Heart left ventricle (tissue), 13 donors: ENCODE measurements at regions not wholly inside any gene's neighbourhood (a gene's known extent, or its start where the extent isn't known, plus 50 kb on each side); places are given as distances from the start of the nearest gene placed in this dataset.

Experiments
- POLR2A ChIP-seq, 2 donors: fragments of 450-650 bp; IDR thresholded peaks; one replicate each; pipeline ENCODE4 v1.6.1; 2017; ENCODE audit warnings: antibody characterized with exemption in 2 of 2, mild to moderate bottlenecking in 2 of 2, moderate library complexity in 2 of 2
- TF ChIP-seq, protein P1 (sequence below), 12 donors: fragments of 200-600 bp; sonication (generic) in 4 of 12; IDR thresholded peaks; one replicate each; pipeline versions ENCODE4 v1.5.0 to v1.8.0; 2018 to 2022; ENCODE audit warnings: antibody characterized with exemption in 12 of 12, mild to moderate bottlenecking in 5 of 12
- donor health status: ischemic (EF 13 %, LVEDD 7.1; RV severe dilation, severe dysfunction).
- donor health status: DM: no; HTN: yes; CAD: no.
- donor health status: DM: no; HTN: no; CAD: no.
- donor health status: ischemic (EF 25% LVEDD 6.9; RV normal size, moderate dysfunction).
- donor health status: ischemic (EF 25% LVEDD 5.7; RV mildly dilated, moderate dysfunction).
- donor health status: ischemic (EF 35%, LVEDD 5.7; RV mildly dilated, moderate dysfunction).
- donor health status: nonischemic (EF 11% LVEDD 7.7; RV severe dilation, severe dysfunction).
- donor health status: DM: yes; HTN: yes; CAD: no.
- donor health status: PGD.
- donor health status: ischemic (EF 29% LVEDD 5.4; RV normal size, mild dysfunction).
- donor health status: nonischemic (EF 23%, LVEDD 6.1; RV moderate dilation, normal function).

DNA sequence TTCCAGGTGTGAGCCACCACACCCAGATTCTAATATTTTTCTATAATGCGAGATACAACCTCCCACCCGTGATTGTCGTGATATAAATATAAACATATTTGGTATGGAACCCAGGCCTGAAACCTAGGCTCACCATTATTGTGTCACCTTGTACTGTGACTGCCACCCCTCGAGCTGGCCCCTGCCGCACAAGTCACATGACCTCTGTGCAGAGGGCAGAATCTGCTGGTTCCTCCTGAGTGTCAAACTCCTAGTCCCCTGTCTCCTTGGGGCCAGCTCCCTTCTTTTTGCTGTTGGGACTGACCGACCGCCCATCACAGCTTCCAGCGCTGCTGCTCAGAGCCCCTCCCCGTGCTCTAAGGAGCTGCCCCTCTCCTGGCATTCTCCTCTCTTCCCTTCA, 86.4 kb downstream of the RSPH3 start:
- TF ChIP-seq, protein P1, sequence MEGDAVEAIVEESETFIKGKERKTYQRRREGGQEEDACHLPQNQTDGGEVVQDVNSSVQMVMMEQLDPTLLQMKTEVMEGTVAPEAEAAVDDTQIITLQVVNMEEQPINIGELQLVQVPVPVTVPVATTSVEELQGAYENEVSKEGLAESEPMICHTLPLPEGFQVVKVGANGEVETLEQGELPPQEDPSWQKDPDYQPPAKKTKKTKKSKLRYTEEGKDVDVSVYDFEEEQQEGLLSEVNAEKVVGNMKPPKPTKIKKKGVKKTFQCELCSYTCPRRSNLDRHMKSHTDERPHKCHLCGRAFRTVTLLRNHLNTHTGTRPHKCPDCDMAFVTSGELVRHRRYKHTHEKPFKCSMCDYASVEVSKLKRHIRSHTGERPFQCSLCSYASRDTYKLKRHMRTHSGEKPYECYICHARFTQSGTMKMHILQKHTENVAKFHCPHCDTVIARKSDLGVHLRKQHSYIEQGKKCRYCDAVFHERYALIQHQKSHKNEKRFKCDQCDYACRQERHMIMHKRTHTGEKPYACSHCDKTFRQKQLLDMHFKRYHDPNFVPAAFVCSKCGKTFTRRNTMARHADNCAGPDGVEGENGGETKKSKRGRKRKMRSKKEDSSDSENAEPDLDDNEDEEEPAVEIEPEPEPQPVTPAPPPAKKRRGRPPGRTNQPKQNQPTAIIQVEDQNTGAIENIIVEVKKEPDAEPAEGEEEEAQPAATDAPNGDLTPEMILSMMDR (IDR thresholded peaks at IDR 0.05): no peak
- no peak for TF ChIP-seq POLR2A (IDR thresholded peaks at IDR 0.05)
